HepG2 (cell line): ENCODE measurements at regions not wholly inside any gene's neighbourhood (a gene's known extent, or its start where the extent isn't known, plus 50 kb on each side); places are given as distances from the start of the nearest gene placed in this dataset.

ENCODE experiments used
- ATAC-seq: fragments of 200-7000 bp; cut with Tn5 transposase; 3 replicates; pipeline ENCODE4 v1.9.1; 2020; ENCODE audit warnings: mild to moderate bottlenecking, moderate library complexity
- BruUV-seq: library from RNA; stranded (reverse); fragments of 400-500 nt; replicated peaks from 2 replicates; lab custom pipeline; 2021; lab: Mats Ljungman, UMichigan
- CTCF ChIA-PET: fragments of 300-600 bp; formaldehyde crosslinking; extraction: SDS; loops from one replicate; lab custom pipeline; 2021; ENCODE audit warnings: low total read pairs, inconsistent platforms, low intra/inter-chr PET ratio; lab: Yijun Ruan, JAX
- POLR2A ChIA-PET: fragments of 350-600 bp; sonication (Branson Sonifier 250); formaldehyde crosslinking; loops from one replicate; lab custom pipeline; 2020; ENCODE audit warnings: antibody characterized with exemption, inconsistent platforms; lab: Yijun Ruan, JAX
- DNase-seq: peaks from one replicate; pipeline ENCODE4 v3.0.0-alpha.2; 2015; ENCODE audit warnings: low spot score
- FAIRE-seq: peaks from 3 replicates; lab custom pipeline; 2011; peaks lifted over from hg19 to GRCh38; lab: Jason Lieb, UNC
- H2AFZ ChIP-seq: one replicate; pipeline ENCODE4 v1.6.1; 2011; ENCODE audit warnings: low read length, inconsistent platforms
- H3K27ac ChIP-seq: fragments of 300-600 bp; 3 replicates; pipeline ENCODE4 v1.8.0; 2011; ENCODE audit warnings: mixed run types, mild to moderate bottlenecking, mixed read lengths, low read length, inconsistent platforms; ENCODE audit not compliant: insufficient read depth; ENCODE audit errors: extremely low read length
- H3K27me3 ChIP-seq, 2 experiments: fragments of 200-600 bp in 1 of 2; 2 replicates in 1 of 2; 3 replicates in 1 of 2; pipeline versions ENCODE4 v1.6.0 to v1.8.0; 2011; ENCODE audit warnings: low read length in 2 of 2, mild to moderate bottlenecking in 2 of 2, moderate library complexity in 2 of 2, inconsistent platforms in 1 of 2; ENCODE audit not compliant: insufficient read depth in 2 of 2, control insufficient read depth in 1 of 2
- H3K36me3 ChIP-seq, 2 experiments: fragments of 200-600 bp in 1 of 2; replicated peaks in 1 of 2; 2 replicates in 1 of 2; 3 replicates in 1 of 2; pipeline versions ENCODE4 v1.5.1 to v1.8.0; 2011; ENCODE audit warnings: low read length in 2 of 2, inconsistent platforms in 1 of 2; ENCODE audit not compliant: insufficient read depth in 2 of 2, control insufficient read depth in 1 of 2
- H3K4me1 ChIP-seq: 2 replicates; pipeline ENCODE4 v1.5.1; 2012; ENCODE audit warnings: low read length, inconsistent platforms; ENCODE audit not compliant: insufficient read depth
- H3K4me2 ChIP-seq: 2 replicates; pipeline ENCODE4 v1.6.0; 2011; ENCODE audit warnings: low read depth, low read length, inconsistent platforms
- H3K4me3 ChIP-seq, 3 experiments: fragments of 200-600 bp in 1 of 3; sonication (generic), shearing (Covaris generic) in 1 of 3; replicated peaks in 1 of 3; 2 replicates each; pipeline ENCODE4 v1.5.1; 2011 to 2016; ENCODE audit warnings: low read length in 3 of 3, inconsistent platforms in 2 of 3, low read depth in 2 of 3, mild to moderate bottlenecking in 2 of 3, control low read depth in 1 of 3, mixed read lengths in 1 of 3; ENCODE audit not compliant: insufficient read depth in 1 of 3
- H3K79me2 ChIP-seq: one replicate; pipeline ENCODE4 v1.6.1; 2011; ENCODE audit warnings: low read length, inconsistent platforms; ENCODE audit not compliant: insufficient read depth
- H3K9ac ChIP-seq: 2 replicates; pipeline ENCODE4 v1.6.0; 2011; ENCODE audit warnings: mild to moderate bottlenecking, low read depth, low read length, inconsistent platforms; ENCODE audit not compliant: insufficient read depth
- H3K9me3 ChIP-seq: 2 replicates; pipeline ENCODE4 v1.5.1; 2012; ENCODE audit warnings: mild to moderate bottlenecking, low read length
- H4K20me1 ChIP-seq: 2 replicates; pipeline ENCODE4 v1.6.0; 2011; ENCODE audit warnings: inconsistent platforms, mild to moderate bottlenecking, low read length, moderate library complexity; ENCODE audit not compliant: insufficient read depth
- DPF2 ChIP-seq: sonication (generic); formaldehyde crosslinking; IDR thresholded peaks from 2 replicates; pipeline ENCODE4 v1.4.0; 2020; ENCODE audit warnings: mild to moderate bottlenecking, low read depth, missing genetic modification reagents, borderline replicate concordance
- GPN1 ChIP-seq: sonication (generic); formaldehyde crosslinking; IDR thresholded peaks from 2 replicates; pipeline ENCODE4 v1.5.1; 2020; ENCODE audit warnings: missing genetic modification reagents, borderline replicate concordance
- PBX3 ChIP-seq: sonication (generic); formaldehyde crosslinking; IDR thresholded peaks from 2 replicates; pipeline ENCODE4 v1.8.1; 2023; ENCODE audit warnings: missing genetic modification reagents, inconsistent platforms, borderline replicate concordance
- RBAK ChIP-seq: sonication (generic); formaldehyde crosslinking; IDR thresholded peaks from 2 replicates; pipeline ENCODE4 v1.5.1; 2020; ENCODE audit warnings: mild to moderate bottlenecking, missing genetic modification reagents
- RNF2 ChIP-seq: fragments of 450-650 bp; conservative IDR thresholded peaks from 2 replicates; pipeline ENCODE4 v1.6.1; 2016; ENCODE audit warnings: low read depth
- ZBTB25 ChIP-seq: IDR thresholded peaks from 2 replicates; pipeline ENCODE4 v1.6.1; 2018; ENCODE audit warnings: missing genetic modification reagents
- ZKSCAN5 ChIP-seq: sonication (generic); formaldehyde crosslinking; IDR thresholded peaks from 2 replicates; pipeline ENCODE4 v1.5.1; 2020; ENCODE audit warnings: mild to moderate bottlenecking, missing genetic modification reagents
- ZNF30 ChIP-seq: sonication (generic); formaldehyde crosslinking; IDR thresholded peaks from 2 replicates; pipeline ENCODE4 v1.5.0; 2020; ENCODE audit warnings: mild to moderate bottlenecking, missing genetic modification reagents
- ZNF350 ChIP-seq: sonication (generic); formaldehyde crosslinking; IDR thresholded peaks from 2 replicates; pipeline ENCODE4 v1.4.0; 2020; ENCODE audit warnings: mild to moderate bottlenecking, low read depth, missing genetic modification reagents, borderline replicate concordance
- ZNF501 ChIP-seq: sonication (generic); formaldehyde crosslinking; IDR thresholded peaks from 2 replicates; pipeline ENCODE4 v1.5.1; 2020; ENCODE audit warnings: mild to moderate bottlenecking, moderate library complexity, missing genetic modification reagents
- ZSCAN9 ChIP-seq: IDR thresholded peaks from 2 replicates; pipeline ENCODE4 v1.6.1; 2016; ENCODE audit warnings: borderline replicate concordance
- WGBS: methylation state at CpG from one replicate; pipeline ENCODE4 v1.1.6; 2017; ENCODE audit warnings: low lambda C conversion rate; 5-methylcytosine and 5-hydroxymethylcytosine counted together
- in situ Hi-C: cut with HindIII; loops from 2 replicates; pipeline ENCODE4 v1.10.0; 2017; ENCODE audit warnings: low pct_unique_long_range_greater_than_20kb; ENCODE audit not compliant: extremely low pct_ligation_motif_present
- intact Hi-C: fragments of 100-400 bp; cut with micrococcal nuclease; formaldehyde crosslinking; loops from one replicate; pipeline ENCODE4 v1.10.0; 2022; ENCODE audit not compliant: unreplicated experiment

- Histone ChIP-seq H3K9ac (no peak overlapping the region), H3K27me3 (peaks cover 6 to 75% of the 10 kb centered on the region in 2 experiments; a peak in 4 of 5 replicates), H3K9me3 (no peaks in the 10 kb centered on the region), H4K20me1 (no peaks in the 10 kb centered on the region), H3K36me3 (no peaks in the 10 kb centered on the region), H3K4me2 (no peak overlapping the region), H3K4me1 (no peaks in the 10 kb centered on the region), H3K27ac (no peak overlapping the region), H2AFZ (no peak overlapping the region), H3K79me2 (no peaks in the 10 kb centered on the region), H3K4me3 (no peak overlapping the region)
- TF ChIP-seq RNF2 (no peak), DPF2 (CRISPR knock-in tag) (no peak), RBAK (no peak), ZNF501 (no peak), ZKSCAN5 (no peak), PBX3 (CRISPR knock-in tag) (no peak), ZSCAN9 (CRISPR knock-in tag) (no peak), ZBTB25 (CRISPR knock-in tag) (no peak), GPN1 (CRISPR knock-in tag) (no peak), ZNF30 (CRISPR knock-in tag) (no peak), ZNF350 (CRISPR knock-in tag) (no peak)
- in situ Hi-C loops = no loop called here
- POLR2A ChIA-PET = no interaction called here
- WGBS = 15% methylated on average over 8 of the region's 8 CpGs
- no peak for DNase-seq
- no TSS peak for BruUV-seq
- CTCF ChIA-PET = no interaction called here
- no peak for FAIRE-seq
- intact Hi-C loops = no loop called here
- ATAC-seq = no peak
Measured at GRCh38 chr13:111415246-111415645, 94.8 kb downstream of the TEX29 start.
